ENCODE measurements at regions not wholly inside any gene's neighbourhood (a gene's known extent, or its start where the extent isn't known, plus 50 kb on each side); places are given as distances from the start of the nearest gene placed in this dataset.

DNA sequence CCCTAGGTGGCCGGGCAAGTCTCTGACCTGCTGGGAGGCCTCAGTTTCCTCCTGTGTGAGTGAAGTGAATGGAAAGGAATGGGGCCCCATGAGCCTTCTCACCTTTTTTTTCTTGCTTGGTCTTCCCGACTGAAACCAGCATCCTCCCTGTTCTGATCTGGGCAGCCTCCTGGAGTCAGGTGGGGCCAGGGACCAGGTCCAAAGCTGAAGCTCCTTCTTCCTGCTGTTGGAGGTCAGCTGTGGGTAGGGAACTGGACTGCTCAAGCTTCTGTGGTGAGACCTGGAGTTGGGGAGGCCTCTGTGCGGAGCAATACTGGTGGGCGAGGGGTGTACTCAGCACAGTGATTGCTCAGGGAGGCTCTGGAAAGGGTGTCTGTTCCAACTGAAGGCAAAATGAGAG, 99.7 kb downstream of the PCSK1 start:
- TF ChIP-seq EZH2 (IDR thresholded peaks at IDR 0.05; ENCODE audit: low read depth) (no peak), CTCF (conservative IDR thresholded peaks at IDR 0.05) (no peak)
